Osteocyte (in vitro differentiated cells): ENCODE measurements at regions not wholly inside any gene's neighbourhood (a gene's known extent, or its start where the extent isn't known, plus 50 kb on each side); places are given as distances from the start of the nearest gene placed in this dataset.

Source experiments
- DNase-seq: peaks from one replicate; pipeline ENCODE4 v3.0.0; 2021; ENCODE audit warnings: mixed read lengths; ENCODE audit not compliant: unreplicated experiment; ENCODE audit errors: extremely low spot score
- H3K27ac Mint-ChIP-seq: one replicate; pipeline ENCODE4 v1.8.0; 2021; ENCODE audit warnings: mild to moderate bottlenecking, mixed read lengths; ENCODE audit not compliant: unreplicated experiment
- H3K27me3 Mint-ChIP-seq: one replicate; pipeline ENCODE4 v1.8.0; 2021; ENCODE audit warnings: mixed read lengths; ENCODE audit not compliant: unreplicated experiment
- H3K36me3 Mint-ChIP-seq: one replicate; pipeline ENCODE4 v1.8.0; 2021; ENCODE audit warnings: mixed read lengths; ENCODE audit not compliant: unreplicated experiment
- H3K4me1 Mint-ChIP-seq: one replicate; pipeline ENCODE4 v1.8.0; 2021; ENCODE audit warnings: mixed read lengths; ENCODE audit not compliant: unreplicated experiment
- H3K4me3 Mint-ChIP-seq: one replicate; pipeline ENCODE4 v1.8.0; 2021; ENCODE audit warnings: mild to moderate bottlenecking, moderate library complexity, mixed read lengths; ENCODE audit not compliant: unreplicated experiment
- H3K9me3 Mint-ChIP-seq: one replicate; pipeline ENCODE4 v1.8.0; 2021; ENCODE audit warnings: mixed read lengths; ENCODE audit not compliant: unreplicated experiment
- CTCF ChIP-seq: fragments of 200-600 bp; sonication (generic); IDR thresholded peaks from 2 replicates; pipeline ENCODE4 v1.5.0; 2021; ENCODE audit warnings: antibody characterized with exemption, mild to moderate bottlenecking, moderate library complexity

- H3K9me3 Mint-ChIP-seq: peaks cover 2% of the 10 kb centered on the region
- peaks cover 6% of the 10 kb centered on the region for H3K27me3 Mint-ChIP-seq
- no peak overlapping the region for H3K4me3 Mint-ChIP-seq
- no peaks in the 10 kb centered on the region for H3K4me1 Mint-ChIP-seq
- DNase-seq: no peak
- H3K36me3 Mint-ChIP-seq: no peaks in the 10 kb centered on the region
- TF ChIP-seq CTCF: no peak
- no peak overlapping the region for H3K27ac Mint-ChIP-seq
Measured at GRCh38 chr6:155955038-155955437, 499.4 kb upstream of the NOX3 start.

- Mint-ChIP-seq H3K27ac (no peak overlapping the region), H3K4me1 (no peaks in the 10 kb centered on the region), H3K36me3 (no peaks in the 10 kb centered on the region), H3K27me3 (peaks cover 6% of the 10 kb centered on the region), H3K4me3 (no peak overlapping the region), H3K9me3 (no peaks in the 10 kb centered on the region)
- DNase-seq: no peak
- TF ChIP-seq CTCF: no peak
Measured at GRCh38 chr6:155954149-155954548, 498.5 kb upstream of the NOX3 start.

GRCh38 chr6:155949256-155949655 is 493.6 kb upstream of the NOX3 start:
- no peaks in the 10 kb centered on the region for H3K36me3 Mint-ChIP-seq
- no peak overlapping the region for H3K27ac Mint-ChIP-seq
- DNase-seq: no peak
- no peak for TF ChIP-seq CTCF
- H3K9me3 Mint-ChIP-seq: no peaks in the 10 kb centered on the region
- no peak overlapping the region for H3K4me3 Mint-ChIP-seq
- H3K27me3 Mint-ChIP-seq: peaks cover 3% of the 10 kb centered on the region
- no peaks in the 10 kb centered on the region for H3K4me1 Mint-ChIP-seq

GRCh38 chr6:155946860-155947259 is 491.2 kb upstream of the NOX3 start:
- no peaks in the 10 kb centered on the region for H3K9me3 Mint-ChIP-seq
- no peaks in the 10 kb centered on the region for H3K4me1 Mint-ChIP-seq

GRCh38 chr6:155943635-155944034 is 488.0 kb upstream of the NOX3 start:
- TF ChIP-seq CTCF: no peak
- no peaks in the 10 kb centered on the region for H3K27me3 Mint-ChIP-seq
- H3K9me3 Mint-ChIP-seq: no peaks in the 10 kb centered on the region
- H3K4me1 Mint-ChIP-seq: no peaks in the 10 kb centered on the region
- DNase-seq: no peak
- H3K27ac Mint-ChIP-seq: no peak overlapping the region
- H3K36me3 Mint-ChIP-seq: no peaks in the 10 kb centered on the region
- no peak overlapping the region for H3K4me3 Mint-ChIP-seq

More at GRCh38 chr6:155946860-155947259, 491.2 kb upstream of the NOX3 start:
- Mint-ChIP-seq H3K27ac (no peak overlapping the region), H3K27me3 (no peaks in the 10 kb centered on the region), H3K4me3 (no peak overlapping the region), H3K36me3 (no peaks in the 10 kb centered on the region)
- TF ChIP-seq CTCF: no peak
- no peak for DNase-seq
